HG02610 (cell line): ENCODE measurements at regions not wholly inside any gene's neighbourhood (a gene's known extent, or its start where the extent isn't known, plus 50 kb on each side); places are given as distances from the start of the nearest gene placed in this dataset.

Experiments
- ATAC-seq: cut with Tn5 transposase; IDR thresholded peaks from one replicate; pipeline ENCODE4 v1.9.1; 2021; ENCODE audit warnings: mild to moderate bottlenecking, moderate library complexity; ENCODE audit not compliant: unreplicated experiment

DNA sequence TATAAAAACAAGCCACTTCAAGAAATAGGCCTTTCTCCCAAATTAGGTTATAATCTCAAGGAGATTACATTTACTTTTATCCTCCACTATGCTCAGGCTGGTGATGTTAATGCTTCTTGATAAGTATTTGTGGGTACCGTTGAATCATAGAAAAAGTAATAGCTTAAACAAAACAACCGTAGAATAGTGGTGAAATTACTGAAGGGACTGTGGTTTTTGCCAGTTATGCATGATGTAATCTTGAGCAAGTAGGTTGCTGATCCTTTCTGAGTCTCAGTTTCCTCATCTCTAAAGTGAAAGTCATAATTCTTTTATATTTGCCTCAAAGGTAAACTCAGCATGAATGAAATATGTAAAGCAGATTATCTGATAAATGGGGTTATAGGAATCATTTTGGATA lies 187.3 kb upstream of the JAG1 start:
- ATAC-seq: no peak

DNA sequence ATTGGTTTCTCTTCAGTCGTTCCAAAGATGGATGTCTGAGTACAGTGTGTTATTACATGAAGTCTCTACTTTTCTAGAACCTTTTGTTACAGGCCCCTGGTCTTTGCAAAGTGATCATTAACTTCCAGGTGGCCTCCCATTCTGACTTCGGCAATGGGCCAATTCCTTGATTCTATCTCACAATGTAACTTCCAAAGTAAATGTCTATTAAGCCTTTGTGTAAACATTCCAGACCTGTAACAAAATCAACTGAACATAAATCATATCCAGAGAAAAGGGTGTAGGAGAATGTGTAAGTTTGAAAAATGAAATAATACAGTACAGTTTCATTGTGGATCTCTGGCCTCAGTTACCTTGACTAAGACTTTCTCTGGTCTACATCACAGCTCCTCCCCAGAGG lies 187.8 kb upstream of the JAG1 start:
- ATAC-seq: no peak

DNA sequence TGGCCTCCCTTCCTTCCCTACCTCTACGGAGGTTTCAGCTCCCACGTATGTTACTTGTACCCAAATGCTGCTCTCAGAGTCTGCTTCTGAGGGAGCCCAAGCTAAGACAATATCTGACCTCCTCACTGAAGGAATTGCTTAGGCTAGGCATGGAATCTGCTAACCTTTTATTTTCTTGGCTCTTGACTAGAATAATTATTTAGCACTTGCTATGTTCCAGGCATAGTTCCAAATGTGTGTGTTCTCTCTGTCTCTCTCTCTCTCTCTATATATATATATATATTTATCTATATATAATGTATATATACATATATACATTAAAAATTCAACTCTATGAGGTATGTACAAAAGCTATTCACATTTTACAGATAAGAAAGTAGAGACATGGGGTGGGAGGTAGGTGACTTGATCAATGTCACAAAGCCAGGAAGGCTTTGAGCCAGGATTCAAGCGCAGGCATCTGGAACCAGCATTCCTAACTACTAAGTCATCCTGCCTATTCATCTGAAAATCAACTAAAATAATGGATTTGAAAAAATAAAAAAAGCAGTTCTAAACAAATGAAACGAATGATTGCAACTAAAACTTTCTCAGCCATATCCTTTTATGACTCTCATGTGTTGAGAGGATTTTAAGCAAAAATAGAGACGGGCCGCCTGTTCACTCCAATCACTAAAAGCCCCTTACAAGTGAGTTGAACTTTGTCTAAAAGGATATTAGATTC lies 189.7 kb upstream of the JAG1 start:
- ATAC-seq: no peak

DNA sequence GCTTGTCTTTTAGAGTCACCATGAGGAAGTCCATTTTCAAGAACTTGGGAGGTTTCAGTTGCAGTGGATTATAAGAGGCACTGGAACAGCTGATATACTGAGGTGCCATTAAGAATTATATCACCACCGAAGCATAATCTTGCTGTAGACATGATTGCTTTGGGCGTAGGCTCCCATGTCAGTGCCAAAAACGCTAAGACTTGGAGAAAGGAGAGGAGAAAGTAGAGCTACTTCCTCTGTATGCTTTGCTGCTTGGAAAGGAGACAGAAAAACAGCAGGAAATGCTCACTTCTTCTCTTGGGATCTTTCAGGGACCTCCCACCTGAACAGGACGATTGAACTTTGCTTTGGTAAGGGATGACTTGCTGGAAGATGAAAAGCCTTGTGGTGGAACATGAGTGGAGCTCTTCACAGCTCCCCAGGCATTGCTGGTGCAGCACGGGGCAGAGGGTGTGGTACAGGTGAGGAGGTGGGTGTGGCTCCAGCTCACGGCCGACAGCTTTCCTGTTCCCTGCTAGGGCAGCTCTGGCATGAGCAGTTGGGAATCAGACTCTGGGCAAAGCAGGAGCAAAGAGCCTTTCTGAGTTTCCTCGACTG lies 190.4 kb upstream of the JAG1 start:
- ATAC-seq: no peak

DNA sequence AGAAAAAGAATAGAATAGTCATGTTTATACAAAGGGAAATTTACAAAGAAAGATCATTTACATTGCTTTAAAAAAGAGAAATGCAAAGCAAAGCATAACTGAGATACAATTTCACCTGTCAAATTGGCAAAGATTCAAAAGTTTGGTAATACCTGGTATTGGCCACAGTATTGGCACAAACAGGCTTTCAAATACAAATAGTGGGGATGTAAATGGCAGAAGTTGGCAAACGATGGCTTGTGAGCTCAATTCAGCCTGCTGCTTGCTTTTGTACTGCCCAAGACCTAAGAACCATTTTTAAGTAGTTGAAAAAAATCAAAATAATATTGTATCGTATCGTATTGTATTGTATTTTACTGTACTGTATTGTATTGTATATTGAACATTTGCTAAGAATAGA lies 194.5 kb upstream of the JAG1 start:
- no peak for ATAC-seq

DNA sequence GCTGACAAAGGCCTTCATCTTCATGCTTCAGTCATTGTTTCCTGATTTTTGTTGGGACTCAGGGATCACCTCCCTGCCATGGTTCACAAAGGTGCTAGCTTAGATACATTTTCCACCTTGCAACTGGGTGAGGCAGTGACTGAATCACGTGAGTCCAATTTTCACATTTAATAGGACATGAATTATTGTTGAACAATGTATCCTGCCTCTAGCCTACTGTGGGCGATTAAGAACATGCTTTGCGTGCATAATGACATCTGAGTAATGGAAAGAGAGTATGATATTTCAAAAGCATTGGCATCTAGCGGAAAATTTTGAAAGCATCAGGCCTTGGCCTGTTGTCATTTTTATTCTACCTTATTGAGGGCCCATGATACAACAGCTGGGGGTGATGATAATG lies 199.2 kb upstream of the JAG1 start:
- no peak for ATAC-seq

DNA sequence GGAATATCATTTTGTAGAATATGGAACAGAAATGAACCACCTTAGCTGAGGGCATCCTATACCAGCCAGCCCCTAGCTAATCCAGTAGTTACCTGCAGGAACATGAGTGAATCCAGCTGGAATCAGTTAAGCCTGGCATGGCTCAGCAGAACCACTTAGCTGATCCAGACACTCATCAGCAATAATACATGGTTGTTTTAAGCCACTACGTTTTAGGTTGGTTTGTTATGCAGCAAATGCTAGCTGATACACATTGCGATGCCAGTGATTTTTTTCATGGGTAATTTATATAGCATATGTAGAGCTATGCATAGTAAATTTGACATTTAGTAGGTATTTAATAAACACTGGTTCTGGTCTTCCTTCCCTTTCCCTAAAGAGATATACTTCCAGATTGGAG lies 201.9 kb upstream of the JAG1 start:
- no peak for ATAC-seq

DNA sequence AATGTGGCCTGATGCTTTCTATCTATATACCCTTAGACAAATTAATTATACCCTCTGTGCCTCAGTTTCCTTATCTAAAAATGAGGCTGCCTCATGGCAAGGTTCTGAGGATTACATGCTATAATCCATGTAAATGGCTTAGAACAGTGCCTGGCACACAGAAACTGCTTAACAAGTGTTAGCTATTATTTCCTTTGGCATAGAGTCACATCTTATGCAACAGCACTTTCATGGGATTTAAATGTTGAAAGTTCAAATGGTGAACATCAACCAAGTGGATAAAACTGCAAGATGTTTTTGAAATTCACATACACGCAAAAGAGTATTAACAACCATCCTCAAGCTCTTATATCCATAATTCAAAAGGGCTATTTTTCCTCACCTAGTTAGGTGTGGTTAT lies 202.8 kb upstream of the JAG1 start:
- no peak for ATAC-seq

DNA sequence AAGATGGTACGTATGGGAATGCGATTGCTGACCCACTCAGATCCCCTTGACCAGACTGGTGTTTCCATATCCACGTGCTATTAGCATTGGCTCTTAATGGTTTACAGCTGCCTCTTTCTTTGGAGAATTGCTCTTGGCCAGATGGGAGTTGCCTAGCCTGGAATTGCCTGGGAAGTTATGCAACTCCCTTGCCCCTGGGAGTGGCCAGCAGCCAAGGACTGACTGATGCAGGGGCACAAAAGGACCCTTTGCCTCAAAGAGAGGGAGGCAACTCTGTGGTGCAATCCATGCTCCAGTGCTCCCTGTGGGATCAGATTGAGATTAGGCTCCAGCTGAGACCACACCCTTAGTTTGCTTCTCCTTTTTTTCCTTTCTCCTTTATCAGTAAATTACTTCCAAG lies 203.5 kb upstream of the JAG1 start:
- no peak for ATAC-seq

DNA sequence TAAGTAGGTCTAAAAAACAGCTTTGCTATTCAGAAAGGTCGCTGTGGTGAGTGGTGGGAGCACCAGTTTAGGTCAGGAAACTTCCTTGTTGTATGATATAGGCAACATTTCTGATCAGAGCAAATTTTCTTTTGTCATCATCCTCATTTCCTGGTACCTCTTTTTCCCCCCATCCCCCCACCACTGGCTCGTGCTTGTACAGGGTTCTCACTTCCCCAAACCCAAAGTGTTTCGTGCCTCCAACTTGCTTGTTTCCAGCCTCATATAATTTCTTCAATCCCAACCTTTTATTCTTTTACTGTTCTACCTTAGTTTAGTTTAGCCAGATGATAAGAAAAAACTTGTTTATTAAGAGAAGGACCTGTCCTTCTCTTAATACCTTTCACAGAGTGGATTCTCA lies 209.4 kb upstream of the JAG1 start:
- no peak for ATAC-seq

DNA sequence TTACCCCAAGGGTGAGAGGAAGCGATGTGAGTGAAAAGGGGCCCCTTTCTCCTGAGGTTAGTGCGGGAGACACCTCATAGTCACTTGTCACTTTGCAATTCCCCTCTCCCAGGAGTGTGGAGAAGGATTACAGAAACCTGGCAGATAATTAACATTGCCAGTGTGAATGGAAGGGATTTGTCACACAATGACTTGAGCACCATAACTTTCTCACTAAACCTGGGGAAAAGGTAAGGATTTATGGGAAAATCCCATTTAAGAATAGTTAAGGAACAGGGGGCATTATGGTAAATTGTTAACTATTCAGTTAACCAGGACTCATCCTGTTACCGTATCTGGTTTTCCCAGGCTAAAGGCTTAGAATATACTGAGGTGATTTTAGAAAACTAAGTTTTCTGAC lies 219.5 kb upstream of the JAG1 start:
- no peak for ATAC-seq

DNA sequence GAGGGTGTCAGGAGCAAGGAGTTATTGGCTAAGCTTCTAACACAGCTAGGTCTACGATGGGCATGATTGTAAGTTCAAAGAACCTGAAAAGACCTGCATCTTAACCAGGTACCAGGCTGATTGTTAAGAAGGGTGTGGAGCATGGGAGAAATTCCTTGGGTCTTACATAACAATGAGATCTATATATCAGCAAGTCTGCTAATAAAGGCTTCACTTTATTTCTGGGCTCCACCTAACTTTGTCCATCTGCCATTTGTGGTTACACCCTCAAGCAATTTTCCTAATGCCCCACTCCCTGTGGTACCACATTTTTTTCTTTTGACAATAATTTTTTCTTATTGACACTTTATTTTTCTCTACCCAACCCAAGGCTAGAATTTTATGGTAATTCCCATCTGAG lies 223.5 kb upstream of the JAG1 start:
- ATAC-seq: no peak

DNA sequence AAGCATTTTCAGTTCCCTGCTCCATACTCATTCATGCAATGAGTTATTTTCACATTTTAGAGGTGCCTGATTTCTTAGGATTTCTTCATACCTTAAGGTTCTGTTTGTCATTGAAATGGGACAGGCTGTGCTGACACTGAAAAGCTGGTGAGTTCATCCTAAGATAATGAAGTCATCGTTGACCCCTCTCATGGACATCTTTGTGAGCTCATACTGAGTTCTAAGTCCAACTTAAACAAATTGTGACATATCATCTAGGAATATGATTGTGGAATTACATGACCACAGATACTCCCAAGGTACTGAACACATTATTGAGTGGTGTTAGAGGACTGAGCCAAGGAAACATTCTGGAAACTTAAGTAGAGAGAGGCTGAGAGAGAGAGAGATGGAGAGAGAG lies 224.8 kb upstream of the JAG1 start:
- ATAC-seq: no peak

DNA sequence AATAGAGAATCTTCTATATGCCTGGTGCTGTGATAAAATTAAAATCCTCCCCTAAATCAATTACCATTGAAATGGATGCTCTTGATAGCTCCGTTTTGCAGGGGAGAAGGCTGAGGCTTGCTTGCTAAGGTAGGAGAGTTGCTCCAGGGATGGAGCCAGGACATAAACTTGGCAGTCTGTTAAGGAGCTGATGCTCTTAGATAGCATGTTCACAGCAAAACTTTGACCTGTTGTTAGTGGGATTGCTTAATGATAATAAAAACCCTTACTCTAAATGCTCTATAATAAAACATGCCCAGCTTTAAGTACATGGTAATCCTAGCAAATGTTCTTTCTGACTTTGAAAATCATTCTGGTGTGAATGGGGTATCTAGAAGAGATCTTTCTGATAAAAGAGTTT lies 228.4 kb upstream of the JAG1 start:
- ATAC-seq: no peak

DNA sequence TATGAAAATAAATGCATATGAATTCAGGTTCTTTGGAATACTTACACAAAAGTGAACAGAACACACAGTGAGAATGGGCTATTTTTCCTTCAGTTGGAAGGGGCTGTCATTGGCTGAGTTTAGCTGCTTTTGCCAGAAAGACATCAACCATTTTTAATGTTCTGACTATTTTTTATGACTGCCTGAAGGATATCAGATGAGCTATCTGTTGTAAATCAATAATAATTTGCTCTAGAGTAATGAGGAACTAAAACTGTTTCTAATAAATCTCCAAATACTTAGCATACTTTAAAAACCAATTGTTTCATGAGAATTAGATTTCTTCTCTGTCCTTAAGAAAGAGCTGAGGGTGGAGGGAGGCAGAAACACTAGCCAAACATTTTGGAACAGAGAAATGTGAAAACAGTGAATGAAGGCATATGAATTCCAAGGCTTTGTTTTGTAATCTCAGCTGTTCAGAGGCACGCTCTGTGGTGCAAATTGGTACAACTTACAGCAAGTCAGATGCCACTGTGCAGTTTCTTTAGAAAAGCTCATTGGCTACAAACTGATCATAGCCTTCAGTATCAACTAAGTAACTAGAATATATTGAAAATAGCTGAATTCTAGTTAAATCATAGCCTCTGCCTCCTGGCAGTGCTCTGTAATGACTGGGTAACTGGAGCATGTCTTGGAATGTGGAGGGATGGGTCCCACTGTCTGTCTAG lies 228.9 kb upstream of the JAG1 start:
- ATAC-seq: no peak

DNA sequence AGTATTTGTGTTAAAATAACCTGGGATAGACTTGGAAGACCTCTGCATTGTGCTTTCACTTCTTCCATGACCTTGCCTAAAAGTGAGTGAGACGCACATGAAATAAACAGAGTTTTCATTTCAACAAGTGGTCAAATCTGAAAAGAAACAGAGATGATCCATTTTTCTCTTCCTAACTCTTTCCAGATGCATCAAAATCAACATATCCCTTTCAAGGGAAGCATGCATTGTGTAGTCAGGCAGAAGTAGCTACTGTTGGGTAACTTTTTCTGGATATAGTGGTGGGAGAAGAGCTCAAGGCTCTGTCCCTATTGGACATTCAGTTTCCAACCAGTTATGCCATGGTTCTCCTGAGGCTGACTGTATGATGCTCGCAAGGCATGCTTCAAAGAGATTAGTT lies 233.0 kb upstream of the JAG1 start:
- ATAC-seq: no peak

DNA sequence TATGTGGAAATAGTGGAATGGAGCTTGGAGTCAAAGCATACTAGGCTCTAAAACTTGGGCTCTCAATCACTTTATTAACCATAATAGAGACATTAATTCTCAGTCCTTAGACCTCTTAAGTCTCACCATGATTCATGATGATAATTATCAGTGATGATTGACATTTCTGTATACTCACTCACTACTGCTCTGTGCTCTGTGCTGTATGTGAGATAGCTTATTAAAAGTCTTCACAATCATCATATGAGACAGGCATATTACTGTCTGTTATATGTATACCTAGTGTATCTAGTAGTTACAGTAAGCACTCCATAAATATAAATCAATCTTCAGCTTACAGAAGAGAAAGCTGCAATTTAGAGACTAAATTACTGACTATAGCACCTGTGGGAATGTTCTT lies 236.0 kb upstream of the JAG1 start:
- no peak for ATAC-seq

DNA sequence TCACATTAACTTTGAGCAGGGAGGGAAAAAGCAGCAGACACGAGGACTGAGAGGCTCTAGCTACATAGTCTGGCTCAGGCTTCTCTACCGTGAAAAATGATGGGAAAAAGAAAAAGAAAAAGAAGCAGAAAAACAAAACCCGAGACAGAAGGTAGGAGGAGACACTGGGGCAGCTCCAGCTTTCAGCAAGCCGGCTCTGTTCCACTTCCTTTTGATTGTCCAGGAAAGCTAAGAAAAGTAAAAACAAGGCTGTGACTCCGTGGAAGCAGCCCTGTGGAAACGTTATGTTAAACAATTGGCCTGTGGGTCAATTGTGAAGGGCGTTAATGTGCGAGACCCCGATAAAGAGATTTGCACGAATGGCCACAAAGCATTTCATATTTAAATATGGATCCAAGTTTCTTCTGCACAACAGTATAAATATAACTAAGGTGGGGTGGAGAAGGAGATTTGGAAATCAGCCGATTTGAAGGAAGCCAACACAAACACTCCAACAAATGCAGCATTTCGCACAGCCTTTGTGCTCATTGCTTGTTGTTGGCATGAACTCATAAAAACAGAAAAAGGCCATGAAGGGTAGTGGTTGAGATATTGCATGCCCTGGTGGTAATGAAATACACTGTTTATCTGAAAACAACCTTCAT lies 236.9 kb upstream of the JAG1 start:
- ATAC-seq: no peak

DNA sequence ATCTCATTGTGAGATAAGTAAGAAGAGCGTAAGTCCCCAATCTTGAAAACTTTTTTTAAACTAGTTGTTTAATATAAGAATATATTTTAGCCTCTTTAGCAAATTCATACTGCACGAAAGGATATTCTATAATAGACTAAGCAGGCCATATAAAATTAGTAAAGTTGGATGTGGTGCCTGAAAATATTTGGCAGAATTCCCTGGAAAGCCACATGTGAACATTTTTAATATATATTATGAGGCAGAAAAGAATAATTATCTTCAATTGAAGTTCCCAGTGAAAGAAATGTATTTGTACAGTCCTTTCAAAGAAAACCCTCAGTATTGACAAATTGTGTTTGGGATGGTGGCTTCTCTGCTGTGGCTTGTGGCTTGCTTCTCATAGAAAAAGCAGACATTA lies 237.5 kb upstream of the JAG1 start:
- ATAC-seq: no peak

DNA sequence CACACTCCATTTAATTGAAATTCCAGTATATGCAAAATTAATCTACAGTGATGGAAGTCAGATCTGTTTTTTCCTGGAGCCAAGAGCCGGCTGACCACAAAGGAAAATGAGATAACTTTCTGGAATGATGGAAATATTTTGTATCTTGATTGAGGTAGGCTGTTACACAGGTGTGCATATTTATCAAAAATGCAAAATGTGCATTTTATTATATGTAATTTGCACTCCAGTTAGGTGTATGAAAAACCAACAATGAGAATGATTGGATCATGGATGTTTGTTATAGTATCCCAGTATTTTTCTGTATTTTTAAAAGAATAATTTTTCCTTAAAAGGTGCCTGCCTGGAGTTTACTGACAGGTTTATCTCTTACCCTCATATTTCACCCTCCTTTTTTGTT lies 242.0 kb upstream of the JAG1 start:
- ATAC-seq: no peak

DNA sequence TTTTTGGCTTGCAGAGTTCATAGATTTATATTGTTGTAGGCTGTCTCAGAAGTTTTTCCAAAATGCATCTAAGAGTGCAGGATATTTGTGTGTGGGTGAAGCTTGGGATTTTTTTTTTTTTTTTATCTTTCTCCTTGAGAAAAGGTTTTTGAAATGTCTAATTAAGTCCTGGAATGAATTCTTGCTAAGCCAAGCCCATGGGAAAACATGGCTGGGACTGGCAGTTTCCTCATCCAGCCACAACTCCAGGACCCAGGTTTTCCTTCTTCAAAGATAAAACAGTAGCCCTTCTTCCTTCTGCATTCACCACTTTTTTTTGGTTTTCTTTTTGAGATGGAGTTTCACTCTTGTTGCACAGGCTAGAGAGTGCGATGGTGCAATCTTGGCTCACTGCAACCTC lies 242.5 kb upstream of the JAG1 start:
- ATAC-seq: no peak

DNA sequence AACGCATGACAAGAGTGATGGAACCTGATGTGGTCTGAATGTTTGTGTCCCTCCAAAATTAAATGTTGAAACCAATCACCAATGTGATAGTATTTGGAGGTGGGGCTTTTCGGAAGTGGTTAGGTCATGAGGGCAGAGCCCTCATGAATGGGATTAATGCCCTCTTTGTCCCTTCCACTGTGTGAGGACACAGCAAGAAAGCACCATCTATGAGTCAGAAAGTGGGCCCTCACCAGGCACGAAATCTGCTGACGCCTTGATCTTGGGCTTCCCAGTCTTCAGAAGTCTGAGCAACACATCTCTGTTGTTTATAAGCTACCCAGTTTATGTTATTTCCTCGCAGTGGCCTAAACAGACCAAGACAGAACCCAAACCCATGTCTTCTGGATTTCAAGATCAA lies 244.0 kb upstream of the JAG1 start:
- ATAC-seq: no peak
